HepG2 (cell line): ENCODE measurements at regions not wholly inside any gene's neighbourhood (a gene's known extent, or its start where the extent isn't known, plus 50 kb on each side); places are given as distances from the start of the nearest gene placed in this dataset.

Source experiments
- ATAC-seq: fragments of 200-7000 bp; cut with Tn5 transposase; 3 replicates; pipeline ENCODE4 v1.9.1; 2020; ENCODE audit warnings: mild to moderate bottlenecking, moderate library complexity
- BruUV-seq: library from RNA; stranded (reverse); fragments of 400-500 nt; replicated peaks from 2 replicates; lab custom pipeline; 2021; lab: Mats Ljungman, UMichigan
- CTCF ChIA-PET: fragments of 300-600 bp; formaldehyde crosslinking; extraction: SDS; loops from one replicate; lab custom pipeline; 2021; ENCODE audit warnings: low total read pairs, inconsistent platforms, low intra/inter-chr PET ratio; lab: Yijun Ruan, JAX
- POLR2A ChIA-PET: fragments of 350-600 bp; sonication (Branson Sonifier 250); formaldehyde crosslinking; loops from one replicate; lab custom pipeline; 2020; ENCODE audit warnings: antibody characterized with exemption, inconsistent platforms; lab: Yijun Ruan, JAX
- DNase-seq: peaks from one replicate; pipeline ENCODE4 v3.0.0-alpha.2; 2015; ENCODE audit warnings: low spot score
- FAIRE-seq: peaks from 3 replicates; lab custom pipeline; 2011; peaks lifted over from hg19 to GRCh38; lab: Jason Lieb, UNC
- H2AFZ ChIP-seq: one replicate; pipeline ENCODE4 v1.6.1; 2011; ENCODE audit warnings: low read length, inconsistent platforms
- H3K27ac ChIP-seq: fragments of 300-600 bp; 3 replicates; pipeline ENCODE4 v1.8.0; 2011; ENCODE audit warnings: mixed run types, mild to moderate bottlenecking, mixed read lengths, low read length, inconsistent platforms; ENCODE audit not compliant: insufficient read depth; ENCODE audit errors: extremely low read length
- H3K27me3 ChIP-seq, 2 experiments: fragments of 200-600 bp in 1 of 2; 2 replicates in 1 of 2; 3 replicates in 1 of 2; pipeline versions ENCODE4 v1.6.0 to v1.8.0; 2011; ENCODE audit warnings: low read length in 2 of 2, mild to moderate bottlenecking in 2 of 2, moderate library complexity in 2 of 2, inconsistent platforms in 1 of 2; ENCODE audit not compliant: insufficient read depth in 2 of 2, control insufficient read depth in 1 of 2
- H3K36me3 ChIP-seq, 2 experiments: fragments of 200-600 bp in 1 of 2; replicated peaks in 1 of 2; 2 replicates in 1 of 2; 3 replicates in 1 of 2; pipeline versions ENCODE4 v1.5.1 to v1.8.0; 2011; ENCODE audit warnings: low read length in 2 of 2, inconsistent platforms in 1 of 2; ENCODE audit not compliant: insufficient read depth in 2 of 2, control insufficient read depth in 1 of 2
- H3K4me1 ChIP-seq: 2 replicates; pipeline ENCODE4 v1.5.1; 2012; ENCODE audit warnings: low read length, inconsistent platforms; ENCODE audit not compliant: insufficient read depth
- H3K4me2 ChIP-seq: 2 replicates; pipeline ENCODE4 v1.6.0; 2011; ENCODE audit warnings: low read depth, low read length, inconsistent platforms
- H3K4me3 ChIP-seq, 3 experiments: fragments of 200-600 bp in 1 of 3; sonication (generic), shearing (Covaris generic) in 1 of 3; replicated peaks in 1 of 3; 2 replicates each; pipeline ENCODE4 v1.5.1; 2011 to 2016; ENCODE audit warnings: low read length in 3 of 3, inconsistent platforms in 2 of 3, low read depth in 2 of 3, mild to moderate bottlenecking in 2 of 3, control low read depth in 1 of 3, mixed read lengths in 1 of 3; ENCODE audit not compliant: insufficient read depth in 1 of 3
- H3K79me2 ChIP-seq: one replicate; pipeline ENCODE4 v1.6.1; 2011; ENCODE audit warnings: low read length, inconsistent platforms; ENCODE audit not compliant: insufficient read depth
- H3K9ac ChIP-seq: 2 replicates; pipeline ENCODE4 v1.6.0; 2011; ENCODE audit warnings: mild to moderate bottlenecking, low read depth, low read length, inconsistent platforms; ENCODE audit not compliant: insufficient read depth
- H3K9me3 ChIP-seq: 2 replicates; pipeline ENCODE4 v1.5.1; 2012; ENCODE audit warnings: mild to moderate bottlenecking, low read length
- H4K20me1 ChIP-seq: 2 replicates; pipeline ENCODE4 v1.6.0; 2011; ENCODE audit warnings: inconsistent platforms, mild to moderate bottlenecking, low read length, moderate library complexity; ENCODE audit not compliant: insufficient read depth
- CBX1 ChIP-seq: IDR thresholded peaks from one replicate; pipeline ENCODE4 v1.6.1; 2016; ENCODE audit warnings: antibody characterized with exemption, low read depth
- CREB1 ChIP-seq, 2 experiments: fragments of 450-650 bp in 1 of 2; IDR thresholded peaks; 2 replicates each; pipeline ENCODE4 v1.6.1; 2016 to 2017; ENCODE audit warnings: control low read depth in 1 of 2, mild to moderate bottlenecking in 1 of 2, missing compliant biosample characterization in 1 of 2, missing genetic modification characterization in 1 of 2
- FOXK1 ChIP-seq: sonication (generic); formaldehyde crosslinking; IDR thresholded peaks from 2 replicates; pipeline ENCODE4 v1.4.0; 2020; ENCODE audit warnings: low read depth, missing genetic modification reagents, borderline replicate concordance
- MED13 ChIP-seq: sonication (generic); formaldehyde crosslinking; IDR thresholded peaks from 2 replicates; pipeline ENCODE4 v1.5.0; 2020; ENCODE audit warnings: missing genetic modification reagents
- MEIS2 ChIP-seq: sonication (generic); formaldehyde crosslinking; IDR thresholded peaks from 2 replicates; pipeline ENCODE4 v1.9.0; 2021; ENCODE audit warnings: mild to moderate bottlenecking, missing genetic modification reagents
- NR3C1 ChIP-seq: sonication (generic); formaldehyde crosslinking; IDR thresholded peaks from 2 replicates; pipeline ENCODE4 v1.4.0; 2020; ENCODE audit warnings: missing genetic modification reagents
- PHF8 ChIP-seq: sonication (generic); formaldehyde crosslinking; IDR thresholded peaks from 2 replicates; pipeline ENCODE4 v1.5.0; 2020; ENCODE audit warnings: missing genetic modification reagents
- RORA ChIP-seq: sonication (generic); formaldehyde crosslinking; IDR thresholded peaks from 2 replicates; pipeline ENCODE4 v1.5.0; 2020; ENCODE audit warnings: mild to moderate bottlenecking, missing genetic modification reagents, moderate library complexity
- SIX1 ChIP-seq: sonication (generic); formaldehyde crosslinking; IDR thresholded peaks from 2 replicates; pipeline ENCODE4 v1.4.0; 2020; ENCODE audit warnings: missing genetic modification reagents, borderline replicate concordance
- SMAD9 ChIP-seq: sonication (generic); formaldehyde crosslinking; IDR thresholded peaks from 2 replicates; pipeline ENCODE4 v1.5.1; 2020; ENCODE audit warnings: mild to moderate bottlenecking, missing genetic modification reagents
- ZNF441 ChIP-seq: sonication (generic); formaldehyde crosslinking; IDR thresholded peaks from 2 replicates; pipeline ENCODE4 v1.7.0; 2021; ENCODE audit warnings: missing genetic modification reagents, borderline replicate concordance
- ZNF564 ChIP-seq: sonication (generic); formaldehyde crosslinking; IDR thresholded peaks from 2 replicates; pipeline ENCODE4 v1.8.1; 2023; ENCODE audit warnings: mild to moderate bottlenecking, missing genetic modification reagents
- WGBS: methylation state at CpG from one replicate; pipeline ENCODE4 v1.1.6; 2017; ENCODE audit warnings: low lambda C conversion rate; 5-methylcytosine and 5-hydroxymethylcytosine counted together
- in situ Hi-C: cut with HindIII; loops from 2 replicates; pipeline ENCODE4 v1.10.0; 2017; ENCODE audit warnings: low pct_unique_long_range_greater_than_20kb; ENCODE audit not compliant: extremely low pct_ligation_motif_present
- intact Hi-C: fragments of 100-400 bp; cut with micrococcal nuclease; formaldehyde crosslinking; loops from one replicate; pipeline ENCODE4 v1.10.0; 2022; ENCODE audit not compliant: unreplicated experiment
- TF ChIP-seq, protein P1 (sequence below): IDR thresholded peaks from 2 replicates; pipeline ENCODE4 v1.6.1; 2012; ENCODE audit warnings: low read depth, low read length, improper control_type of control experiment
- TF ChIP-seq, protein P2 (sequence below): sonication (generic); formaldehyde crosslinking; IDR thresholded peaks from 2 replicates; pipeline ENCODE4 v1.4.0; 2020; ENCODE audit warnings: missing genetic modification reagents
- TF ChIP-seq, protein P3 (sequence below): sonication (generic); formaldehyde crosslinking; IDR thresholded peaks from 2 replicates; pipeline ENCODE4 v1.4.0; 2020; ENCODE audit warnings: missing genetic modification reagents, borderline replicate concordance

DNA sequence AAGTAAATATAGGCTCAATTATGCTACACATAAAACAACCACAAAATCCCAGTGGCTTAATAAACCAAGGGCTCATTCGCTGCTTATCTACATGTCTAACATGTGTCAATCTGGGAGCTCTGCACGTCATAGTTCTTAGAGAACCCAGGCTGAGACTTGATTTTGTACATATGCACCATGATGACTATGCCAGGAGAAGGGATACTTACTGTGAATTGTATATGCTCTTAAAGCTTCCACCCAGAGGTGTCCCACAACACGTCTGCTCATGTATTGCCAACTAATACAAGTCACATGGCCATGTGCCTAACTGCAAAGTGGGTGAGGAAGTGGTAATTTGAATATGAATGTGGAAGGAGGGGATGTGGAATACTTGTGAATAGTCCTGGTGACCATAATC, 262.1 kb downstream of the CPS1 start:
- Histone ChIP-seq H3K9ac (no peak overlapping the region), H3K4me3 (no peak overlapping the region), H2AFZ (no peak overlapping the region), H3K27ac (no peak overlapping the region), H3K36me3 (no peaks in the 10 kb centered on the region), H3K9me3 (no peaks in the 10 kb centered on the region), H3K79me2 (no peaks in the 10 kb centered on the region), H4K20me1 (no peaks in the 10 kb centered on the region), H3K4me1 (no peaks in the 10 kb centered on the region), H3K4me2 (no peak overlapping the region), H3K27me3 (no peaks in the 10 kb centered on the region)
- ATAC-seq (no peak), DNase-seq (peak; percentile 19), FAIRE-seq (no peak)
- intact Hi-C loops (no loop called here), in situ Hi-C loops (no loop called here)
- ChIA-PET CTCF (no interaction called here), POLR2A (no interaction called here)
- TF ChIP-seq CREB1 (IDR thresholded peaks at IDR 0.05) (peak; percentile 46), CREB1 (CRISPR knock-in tag; IDR thresholded peaks at IDR 0.05) (no peak), ZNF564 (CRISPR knock-in tag) (no peak)
- TF ChIP-seq, protein P1, sequence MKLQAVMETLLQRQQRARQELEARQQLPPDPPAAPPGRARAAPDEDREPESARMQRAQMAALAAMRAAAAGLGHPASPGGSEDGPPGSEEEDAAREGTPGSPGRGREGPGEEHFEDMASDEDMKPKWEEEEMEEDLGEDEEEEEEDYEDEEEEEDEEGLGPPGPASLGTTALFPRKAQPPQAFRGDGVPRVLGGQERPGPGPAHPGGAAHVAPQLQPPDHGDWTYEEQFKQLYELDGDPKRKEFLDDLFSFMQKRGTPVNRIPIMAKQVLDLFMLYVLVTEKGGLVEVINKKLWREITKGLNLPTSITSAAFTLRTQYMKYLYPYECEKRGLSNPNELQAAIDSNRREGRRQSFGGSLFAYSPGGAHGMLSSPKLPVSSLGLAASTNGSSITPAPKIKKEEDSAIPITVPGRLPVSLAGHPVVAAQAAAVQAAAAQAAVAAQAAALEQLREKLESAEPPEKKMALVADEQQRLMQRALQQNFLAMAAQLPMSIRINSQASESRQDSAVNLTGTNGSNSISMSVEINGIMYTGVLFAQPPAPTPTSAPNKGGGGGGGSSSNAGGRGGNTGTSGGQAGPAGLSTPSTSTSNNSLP: 0 out of 2 replicates have a peak, but pooled peaks have one; percentile 26
- no TSS peak for BruUV-seq
- WGBS: 2% methylated on average over 3 of the region's 3 CpGs

DNA sequence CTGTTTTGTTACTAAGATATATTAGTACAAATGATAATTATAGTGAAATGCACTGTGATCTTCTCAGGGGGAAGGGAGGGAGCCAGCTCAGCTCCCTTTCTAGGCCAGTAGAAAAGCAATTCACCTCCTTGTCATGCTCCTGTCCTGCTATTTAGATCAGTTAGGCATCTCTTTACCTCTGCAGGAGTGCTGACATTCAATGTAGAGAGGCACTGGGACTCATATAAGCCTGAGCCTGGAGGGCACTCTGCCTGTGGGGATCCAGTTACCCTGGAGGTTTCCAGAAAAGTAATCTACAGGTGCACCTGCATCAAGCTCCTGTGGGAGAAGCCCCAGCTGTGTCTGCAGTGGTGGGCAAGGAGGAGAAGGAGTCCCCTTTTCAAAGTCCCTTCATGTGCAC, 277.0 kb downstream of the CPS1 start:
- Histone ChIP-seq H3K27ac (no peak overlapping the region), H3K4me3 (no peak overlapping the region), H2AFZ (no peak overlapping the region), H3K9me3 (no peaks in the 10 kb centered on the region), H4K20me1 (no peaks in the 10 kb centered on the region), H3K79me2 (no peaks in the 10 kb centered on the region), H3K4me2 (no peak overlapping the region), H3K36me3 (no peaks in the 10 kb centered on the region), H3K4me1 (no peaks in the 10 kb centered on the region), H3K9ac (no peak overlapping the region), H3K27me3 (no peaks in the 10 kb centered on the region)
- ChIA-PET CTCF (no interaction called here), POLR2A (no interaction called here)
- FAIRE-seq (no peak), DNase-seq (no peak), ATAC-seq (no peak)
- in situ Hi-C loops: no loop called here
- no TSS peak for BruUV-seq
- intact Hi-C loops: no loop called here
- no peak for TF ChIP-seq PHF8 (CRISPR knock-in tag)
- no peak for TF ChIP-seq MEIS2
- no peak for TF ChIP-seq RORA (CRISPR knock-in tag)
- TF ChIP-seq, protein P2, sequence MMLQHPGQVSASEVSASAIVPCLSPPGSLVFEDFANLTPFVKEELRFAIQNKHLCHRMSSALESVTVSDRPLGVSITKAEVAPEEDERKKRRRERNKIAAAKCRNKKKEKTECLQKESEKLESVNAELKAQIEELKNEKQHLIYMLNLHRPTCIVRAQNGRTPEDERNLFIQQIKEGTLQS (CRISPR knock-in tag): no peak
- no peak for TF ChIP-seq ZNF441 (CRISPR knock-in tag)
- no peak for TF ChIP-seq MED13 (CRISPR knock-in tag)
- no peak for TF ChIP-seq SIX1 (CRISPR knock-in tag)
- no peak for TF ChIP-seq CBX1
- no peak for TF ChIP-seq NR3C1
- no peak for TF ChIP-seq FOXK1 (CRISPR knock-in tag)
- TF ChIP-seq, protein P3, sequence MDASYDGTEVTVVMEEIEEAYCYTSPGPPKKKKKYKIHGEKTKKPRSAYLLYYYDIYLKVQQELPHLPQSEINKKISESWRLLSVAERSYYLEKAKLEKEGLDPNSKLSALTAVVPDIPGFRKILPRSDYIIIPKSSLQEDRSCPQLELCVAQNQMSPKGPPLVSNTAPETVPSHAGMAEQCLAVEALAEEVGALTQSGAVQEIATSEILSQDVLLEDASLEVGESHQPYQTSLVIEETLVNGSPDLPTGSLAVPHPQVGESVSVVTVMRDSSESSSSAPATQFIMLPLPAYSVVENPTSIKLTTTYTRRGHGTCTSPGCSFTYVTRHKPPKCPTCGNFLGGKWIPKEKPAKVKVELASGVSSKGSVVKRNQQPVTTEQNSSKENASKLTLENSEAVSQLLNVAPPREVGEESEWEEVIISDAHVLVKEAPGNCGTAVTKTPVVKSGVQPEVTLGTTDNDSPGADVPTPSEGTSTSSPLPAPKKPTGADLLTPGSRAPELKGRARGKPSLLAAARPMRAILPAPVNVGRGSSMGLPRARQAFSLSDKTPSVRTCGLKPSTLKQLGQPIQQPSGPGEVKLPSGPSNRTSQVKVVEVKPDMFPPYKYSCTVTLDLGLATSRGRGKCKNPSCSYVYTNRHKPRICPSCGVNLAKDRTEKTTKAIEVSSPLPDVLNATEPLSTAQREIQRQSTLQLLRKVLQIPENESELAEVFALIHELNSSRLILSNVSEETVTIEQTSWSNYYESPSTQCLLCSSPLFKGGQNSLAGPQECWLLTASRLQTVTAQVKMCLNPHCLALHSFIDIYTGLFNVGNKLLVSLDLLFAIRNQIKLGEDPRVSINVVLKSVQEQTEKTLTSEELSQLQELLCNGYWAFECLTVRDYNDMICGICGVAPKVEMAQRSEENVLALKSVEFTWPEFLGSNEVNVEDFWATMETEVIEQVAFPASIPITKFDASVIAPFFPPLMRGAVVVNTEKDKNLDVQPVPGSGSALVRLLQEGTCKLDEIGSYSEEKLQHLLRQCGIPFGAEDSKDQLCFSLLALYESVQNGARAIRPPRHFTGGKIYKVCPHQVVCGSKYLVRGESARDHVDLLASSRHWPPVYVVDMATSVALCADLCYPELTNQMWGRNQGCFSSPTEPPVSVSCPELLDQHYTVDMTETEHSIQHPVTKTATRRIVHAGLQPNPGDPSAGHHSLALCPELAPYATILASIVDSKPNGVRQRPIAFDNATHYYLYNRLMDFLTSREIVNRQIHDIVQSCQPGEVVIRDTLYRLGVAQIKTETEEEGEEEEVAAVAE: no peak
- TF ChIP-seq SMAD9 (CRISPR knock-in tag): no peak
